ENCODE measurements at regions not wholly inside any gene's neighbourhood (a gene's known extent, or its start where the extent isn't known, plus 50 kb on each side); places are given as distances from the start of the nearest gene placed in this dataset.
"Not testable (repeated sequence)": the region's sequence is repeated elsewhere in the genome, so short reads cannot be mapped to it uniquely, and the experiment has no call there.

- H3K9me3 ChIP-seq (ENCODE audit: control insufficient read depth, insufficient read depth, low read depth, low read length); CTCF ChIA-PET; POLR2A ChIA-PET; H3K4me1 ChIP-seq (ENCODE audit: control insufficient read depth, insufficient read depth, low read length); in situ Hi-C loops (cut with HindIII; ENCODE audit: low pct_unique_long_range_greater_than_20kb, low sequenced_read_pairs); H3K4me3 ChIP-seq (ENCODE audit: low read depth in 2 of 2, low read length in 2 of 2); H3K36me3 ChIP-seq (ENCODE audit: control insufficient read depth, insufficient read depth, low read length); DNase-seq (ENCODE audit: low read depth, low spot score); BruUV-seq (replicated peaks); H3K27me3 ChIP-seq (ENCODE audit: control insufficient read depth, insufficient read depth, low read length); ATAC-seq; H3K27ac ChIP-seq (ENCODE audit: low read length); intact Hi-C loops (cut with micrococcal nuclease; ENCODE audit: unreplicated experiment): not testable (repeated sequence)
Measured at GRCh38 chr10:47580063-47580462, 56.6 kb upstream of the AGAP9 start.

- CTCF ChIA-PET; H3K4me3 ChIP-seq (ENCODE audit: low read depth in 2 of 2, low read length in 2 of 2); ATAC-seq; H3K27me3 ChIP-seq (ENCODE audit: control insufficient read depth, insufficient read depth, low read length); H3K36me3 ChIP-seq (ENCODE audit: control insufficient read depth, insufficient read depth, low read length); intact Hi-C loops (cut with micrococcal nuclease; ENCODE audit: unreplicated experiment); BruUV-seq (replicated peaks); H3K4me1 ChIP-seq (ENCODE audit: control insufficient read depth, insufficient read depth, low read length); in situ Hi-C loops (cut with HindIII; ENCODE audit: low pct_unique_long_range_greater_than_20kb, low sequenced_read_pairs); POLR2A ChIA-PET; H3K9me3 ChIP-seq (ENCODE audit: control insufficient read depth, insufficient read depth, low read depth, low read length); DNase-seq (ENCODE audit: low read depth, low spot score); H3K27ac ChIP-seq (ENCODE audit: low read length): not testable (repeated sequence)
Measured at GRCh38 chr10:47578547-47578946, 55.1 kb upstream of the AGAP9 start.
